ENCODE measurements at regions not wholly inside any gene's neighbourhood (a gene's known extent, or its start where the extent isn't known, plus 50 kb on each side); places are given as distances from the start of the nearest gene placed in this dataset.

- H3K27me3 ChIP-seq (ENCODE audit: insufficient read depth, low read length): no peaks in the 10 kb centered on the region
- H3K36me3 ChIP-seq (ENCODE audit: insufficient read depth, low read length): no peaks in the 10 kb centered on the region
- no peak overlapping the region for H3K4me2 ChIP-seq (ENCODE audit: low read length)
- no peak overlapping the region for H2AFZ ChIP-seq (ENCODE audit: low read length)
- no peak overlapping the region for H3K4me3 ChIP-seq (ENCODE audit: low read depth, low read length, poor library complexity, severe bottlenecking)
- no peak overlapping the region for H3K9ac ChIP-seq (ENCODE audit: low read length)
- H4K20me1 ChIP-seq (ENCODE audit: insufficient read depth, low read length): no peaks in the 10 kb centered on the region
- TF ChIP-seq EZH2 (IDR thresholded peaks at IDR 0.05; ENCODE audit: borderline replicate concordance, low read length): no peak
- no peak for TF ChIP-seq CTCF (IDR thresholded peaks at IDR 0.05; ENCODE audit: low read length)
- no peaks in the 10 kb centered on the region for H3F3A ChIP-seq (ENCODE audit: insufficient read depth, low read length)
- no peaks in the 10 kb centered on the region for H3K9me3 ChIP-seq (ENCODE audit: low read length)
- H3K9me2 ChIP-seq (ENCODE audit: low read depth, low read length): no peaks in the 10 kb centered on the region
- no peak overlapping the region for H3K27ac ChIP-seq (ENCODE audit: low read depth, low read length, poor library complexity, severe bottlenecking)
- H3K79me2 ChIP-seq (ENCODE audit: insufficient read depth, low read length): no peaks in the 10 kb centered on the region
- H3K4me1 ChIP-seq (ENCODE audit: insufficient read depth, low read length, severe bottlenecking): no peaks in the 10 kb centered on the region
These were observed 414.5 kb upstream of the MDFIC2 start for GRCh38 chr3:70726961-70727360.

- H3F3A ChIP-seq (ENCODE audit: insufficient read depth, low read length): no peaks in the 10 kb centered on the region
- no peaks in the 10 kb centered on the region for H3K9me2 ChIP-seq (ENCODE audit: low read depth, low read length)
- H3K9me3 ChIP-seq (ENCODE audit: low read length): no peaks in the 10 kb centered on the region
- H3K27ac ChIP-seq (ENCODE audit: low read depth, low read length, poor library complexity, severe bottlenecking): no peak overlapping the region
- H3K9ac ChIP-seq (ENCODE audit: low read length): no peak overlapping the region
- H3K4me3 ChIP-seq (ENCODE audit: low read depth, low read length, poor library complexity, severe bottlenecking): no peak overlapping the region
- TF ChIP-seq EZH2 (IDR thresholded peaks at IDR 0.05; ENCODE audit: borderline replicate concordance, low read length): no peak
- TF ChIP-seq CTCF (IDR thresholded peaks at IDR 0.05; ENCODE audit: low read length): no peak
- no peaks in the 10 kb centered on the region for H4K20me1 ChIP-seq (ENCODE audit: insufficient read depth, low read length)
- no peaks in the 10 kb centered on the region for H3K36me3 ChIP-seq (ENCODE audit: insufficient read depth, low read length)
- no peaks in the 10 kb centered on the region for H3K27me3 ChIP-seq (ENCODE audit: insufficient read depth, low read length)
- no peaks in the 10 kb centered on the region for H3K4me1 ChIP-seq (ENCODE audit: insufficient read depth, low read length, severe bottlenecking)
- H2AFZ ChIP-seq (ENCODE audit: low read length): no peak overlapping the region
- no peaks in the 10 kb centered on the region for H3K79me2 ChIP-seq (ENCODE audit: insufficient read depth, low read length)
- no peak overlapping the region for H3K4me2 ChIP-seq (ENCODE audit: low read length)
These were observed 413.9 kb upstream of the MDFIC2 start for GRCh38 chr3:70726096-70726938.

GRCh38 chr3:70722018-70722417, 409.6 kb upstream of the MDFIC2 start:
- no peak overlapping the region for H3K4me3 ChIP-seq (ENCODE audit: low read depth, low read length, poor library complexity, severe bottlenecking)
- no peaks in the 10 kb centered on the region for H3K9me3 ChIP-seq (ENCODE audit: low read length)
- no peaks in the 10 kb centered on the region for H3K4me1 ChIP-seq (ENCODE audit: insufficient read depth, low read length, severe bottlenecking)
- H2AFZ ChIP-seq (ENCODE audit: low read length): no peak overlapping the region
- H3K4me2 ChIP-seq (ENCODE audit: low read length): no peak overlapping the region
- H4K20me1 ChIP-seq (ENCODE audit: insufficient read depth, low read length): no peaks in the 10 kb centered on the region
- H3K9me2 ChIP-seq (ENCODE audit: low read depth, low read length): no peaks in the 10 kb centered on the region
- no peak overlapping the region for H3K27ac ChIP-seq (ENCODE audit: low read depth, low read length, poor library complexity, severe bottlenecking)
- TF ChIP-seq EZH2 (IDR thresholded peaks at IDR 0.05; ENCODE audit: borderline replicate concordance, low read length): no peak
- no peak for TF ChIP-seq CTCF (IDR thresholded peaks at IDR 0.05; ENCODE audit: low read length)
- H3K36me3 ChIP-seq (ENCODE audit: insufficient read depth, low read length): no peaks in the 10 kb centered on the region
- H3K27me3 ChIP-seq (ENCODE audit: insufficient read depth, low read length): no peaks in the 10 kb centered on the region
- H3K79me2 ChIP-seq (ENCODE audit: insufficient read depth, low read length): no peaks in the 10 kb centered on the region
- no peak overlapping the region for H3K9ac ChIP-seq (ENCODE audit: low read length)
- no peaks in the 10 kb centered on the region for H3F3A ChIP-seq (ENCODE audit: insufficient read depth, low read length)

All from OCI-LY1 (cell line).